ENCODE measurements at regions not wholly inside any gene's neighbourhood (a gene's known extent, or its start where the extent isn't known, plus 50 kb on each side); places are given as distances from the start of the nearest gene placed in this dataset.

GRCh38 chr7:112615701-112616100 is 134.9 kb downstream of the LSMEM1 start:
- TF ChIP-seq CTCF (conservative IDR thresholded peaks at IDR 0.05; ENCODE audit: low read length) (no peak), EZH2phosphoT487 (IDR thresholded peaks at IDR 0.05; ENCODE audit: borderline replicate concordance) (no peak)
